Smooth muscle cell (in vitro differentiated cells): ENCODE measurements at regions not wholly inside any gene's neighbourhood (a gene's known extent, or its start where the extent isn't known, plus 50 kb on each side); places are given as distances from the start of the nearest gene placed in this dataset.
"Not testable (repeated sequence)": the region's sequence is repeated elsewhere in the genome, so short reads cannot be mapped to it uniquely, and the experiment has no call there.

ENCODE experiments used
- DNase-seq: peaks from one replicate; lab custom pipeline; 2025; ENCODE audit not compliant: unreplicated experiment; lab: John Stamatoyannopoulos, UW
- H2AFZ ChIP-seq: fragments of 200-600 bp; sonication (generic); 2 replicates; pipeline ENCODE4 v1.6.0; 2016; ENCODE audit warnings: antibody characterized with exemption, low read depth, mild to moderate bottlenecking
- H3F3A ChIP-seq: fragments of 200-600 bp; sonication (generic); 2 replicates; pipeline ENCODE4 v1.6.0; 2017; ENCODE audit warnings: antibody characterized with exemption, low read depth
- H3K27ac ChIP-seq: fragments of 200-600 bp; sonication (generic); 2 replicates; pipeline ENCODE4 v1.5.1; 2016; ENCODE audit warnings: low read depth, mild to moderate bottlenecking
- H3K27me3 ChIP-seq: fragments of 200-600 bp; sonication (generic); 2 replicates; pipeline ENCODE4 v1.6.1; 2016; ENCODE audit warnings: low read depth, mild to moderate bottlenecking
- H3K36me3 ChIP-seq: fragments of 200-600 bp; sonication (generic); 2 replicates; pipeline ENCODE4 v1.5.1; 2016; ENCODE audit warnings: low read depth
- H3K4me1 ChIP-seq: fragments of 200-600 bp; sonication (generic); 2 replicates; pipeline ENCODE4 v1.5.1; 2016; ENCODE audit warnings: low read depth
- H3K4me2 ChIP-seq: fragments of 200-600 bp; sonication (generic); 2 replicates; pipeline ENCODE4 v1.6.0; 2016; ENCODE audit warnings: mild to moderate bottlenecking
- H3K4me3 ChIP-seq: fragments of 200-600 bp; sonication (generic); 2 replicates; pipeline ENCODE4 v1.5.1; 2016; ENCODE audit warnings: mild to moderate bottlenecking
- H3K79me2 ChIP-seq: fragments of 200-600 bp; sonication (generic); 2 replicates; pipeline ENCODE4 v1.6.0; 2016; ENCODE audit warnings: low read depth, mild to moderate bottlenecking
- H3K9ac ChIP-seq: fragments of 200-600 bp; sonication (generic); 2 replicates; pipeline ENCODE4 v1.6.0; 2016; ENCODE audit warnings: low read depth
- H3K9me3 ChIP-seq: fragments of 200-600 bp; sonication (generic); replicated peaks from 2 replicates; pipeline ENCODE4 v1.5.1; 2016; ENCODE audit warnings: low read depth
- H4K20me1 ChIP-seq: fragments of 200-600 bp; sonication (generic); 2 replicates; pipeline ENCODE4 v1.6.0; 2016; ENCODE audit warnings: low read depth
- CTCF ChIP-seq: fragments of 200-600 bp; sonication (generic); IDR thresholded peaks from 2 replicates; pipeline ENCODE4 v1.5.1; 2017; ENCODE audit warnings: borderline replicate concordance, mild to moderate bottlenecking, antibody characterized with exemption; ENCODE audit not compliant: insufficient read depth, poor library complexity, severe bottlenecking
- WGBS: methylation state at CpG from one replicate; pipeline ENCODE4 v1.1.7; 2016; ENCODE audit warnings: low lambda C conversion rate; 5-methylcytosine and 5-hydroxymethylcytosine counted together

DNA sequence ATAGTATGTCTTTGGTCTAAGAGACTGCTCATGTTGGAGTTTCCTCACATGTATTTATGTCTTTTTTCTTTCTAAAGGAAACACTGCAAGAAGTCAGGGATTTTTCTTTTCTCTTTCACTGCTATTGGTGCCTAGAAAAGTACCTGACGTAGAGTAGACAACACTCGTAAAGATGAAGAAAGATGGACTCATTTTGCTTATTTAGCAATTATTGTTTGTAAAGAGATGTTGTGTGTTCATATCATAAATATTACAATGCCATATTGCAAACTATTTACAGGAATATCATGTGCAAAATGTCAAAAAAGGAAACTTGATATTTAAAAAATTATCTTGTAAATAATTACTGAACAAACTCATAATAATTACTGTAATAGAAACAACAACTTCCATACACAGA is 2711.5 kb upstream of the PCDH20 start:
- no peaks in the 10 kb centered on the region for H3K27me3 ChIP-seq
- H3K79me2 ChIP-seq, result no peaks in the 10 kb centered on the region
- no peaks in the 10 kb centered on the region for H3K9me3 ChIP-seq
- WGBS, result 92% methylated on average over 2 of the region's 2 CpGs
- no peak overlapping the region for H3K4me2 ChIP-seq
- H3K4me1 ChIP-seq, result no peaks in the 10 kb centered on the region
- no peak overlapping the region for H2AFZ ChIP-seq
- no peaks in the 10 kb centered on the region for H4K20me1 ChIP-seq
- H3F3A ChIP-seq, result no peaks in the 10 kb centered on the region
- no peak overlapping the region for H3K4me3 ChIP-seq
- no peaks in the 10 kb centered on the region for H3K36me3 ChIP-seq
- no peak for DNase-seq
- no peak overlapping the region for H3K27ac ChIP-seq
- TF ChIP-seq CTCF, result no peak
- H3K9ac ChIP-seq, result no peak overlapping the region

DNA sequence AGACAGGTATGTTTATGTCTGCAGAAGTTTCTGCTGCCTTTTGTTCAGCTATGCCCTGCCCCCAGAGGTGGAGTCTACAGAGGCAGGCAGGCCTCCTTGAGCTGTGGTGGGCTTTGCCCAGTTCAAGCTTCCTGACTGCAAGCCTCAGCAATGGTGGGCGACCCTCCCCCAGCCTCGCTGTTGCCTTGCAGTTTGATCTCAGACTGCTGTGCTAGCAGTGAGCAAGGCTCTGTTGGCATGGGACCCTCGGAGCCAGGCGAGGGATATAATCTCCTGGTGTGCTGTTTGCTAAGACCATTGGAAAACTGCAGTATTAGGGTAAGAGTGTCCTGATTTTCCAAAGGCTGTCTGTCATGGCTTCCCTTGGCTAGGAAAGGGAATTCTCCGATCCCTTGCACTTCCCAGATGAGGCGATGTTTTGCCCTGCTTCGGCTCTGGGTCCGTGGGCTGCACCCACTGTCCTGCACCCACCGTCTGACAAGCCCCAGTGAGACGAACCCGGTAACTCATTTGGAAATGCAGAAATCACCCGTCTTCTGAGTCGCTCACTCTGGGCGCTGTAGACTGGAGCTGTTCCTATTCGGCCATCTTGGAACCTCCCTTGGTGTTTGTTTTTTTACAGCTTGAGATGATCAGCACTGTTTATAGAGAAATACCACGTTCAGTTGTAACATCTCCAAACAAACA is 2705.5 kb upstream of the PCDH20 start:
- not testable (repeated sequence) for H3K9ac ChIP-seq, H3K79me2 ChIP-seq, H3K9me3 ChIP-seq, H3F3A ChIP-seq, H3K4me3 ChIP-seq, H3K27me3 ChIP-seq, H3K4me1 ChIP-seq, DNase-seq, H3K36me3 ChIP-seq, H3K27ac ChIP-seq, H2AFZ ChIP-seq, H4K20me1 ChIP-seq, H3K4me2 ChIP-seq
- WGBS, result 93% methylated on average over 16 of the region's 16 CpGs

GRCh38 chr13:64099994-64100393 is 2684.3 kb upstream of the PCDH20 start:
- no peak for TF ChIP-seq CTCF
- WGBS, result 83% methylated on average over 2 of the region's 2 CpGs
- no peak for DNase-seq

GRCh38 chr13:64090311-64090710 is 2674.7 kb upstream of the PCDH20 start:
- no peak overlapping the region for H3K4me3 ChIP-seq
- DNase-seq, result no peak
- 85% methylated on average over 3 of the region's 3 CpGs for WGBS
- no peak overlapping the region for H3K4me2 ChIP-seq
- no peaks in the 10 kb centered on the region for H4K20me1 ChIP-seq
- TF ChIP-seq CTCF, result no peak
- H3K79me2 ChIP-seq, result no peaks in the 10 kb centered on the region
- no peak overlapping the region for H2AFZ ChIP-seq
- no peak overlapping the region for H3K27ac ChIP-seq
- H3K9ac ChIP-seq, result no peak overlapping the region
- H3F3A ChIP-seq, result no peaks in the 10 kb centered on the region
- no peaks in the 10 kb centered on the region for H3K27me3 ChIP-seq
- no peaks in the 10 kb centered on the region for H3K9me3 ChIP-seq
- H3K36me3 ChIP-seq, result no peaks in the 10 kb centered on the region
- no peaks in the 10 kb centered on the region for H3K4me1 ChIP-seq

More at GRCh38 chr13:64099994-64100393, 2684.3 kb upstream of the PCDH20 start:
- H3F3A ChIP-seq, result no peaks in the 10 kb centered on the region
- no peak overlapping the region for H3K4me3 ChIP-seq
- H2AFZ ChIP-seq, result no peak overlapping the region
- H3K4me2 ChIP-seq, result no peak overlapping the region
- H3K9ac ChIP-seq, result no peak overlapping the region
- no peaks in the 10 kb centered on the region for H3K36me3 ChIP-seq
- H3K79me2 ChIP-seq, result no peaks in the 10 kb centered on the region
- no peak overlapping the region for H3K27ac ChIP-seq
- H4K20me1 ChIP-seq, result no peaks in the 10 kb centered on the region
- H3K9me3 ChIP-seq, result no peaks in the 10 kb centered on the region
- no peaks in the 10 kb centered on the region for H3K27me3 ChIP-seq
- H3K4me1 ChIP-seq, result no peaks in the 10 kb centered on the region
